ENCODE measurements at regions not wholly inside any gene's neighbourhood (a gene's known extent, or its start where the extent isn't known, plus 50 kb on each side); places are given as distances from the start of the nearest gene placed in this dataset.

DNA sequence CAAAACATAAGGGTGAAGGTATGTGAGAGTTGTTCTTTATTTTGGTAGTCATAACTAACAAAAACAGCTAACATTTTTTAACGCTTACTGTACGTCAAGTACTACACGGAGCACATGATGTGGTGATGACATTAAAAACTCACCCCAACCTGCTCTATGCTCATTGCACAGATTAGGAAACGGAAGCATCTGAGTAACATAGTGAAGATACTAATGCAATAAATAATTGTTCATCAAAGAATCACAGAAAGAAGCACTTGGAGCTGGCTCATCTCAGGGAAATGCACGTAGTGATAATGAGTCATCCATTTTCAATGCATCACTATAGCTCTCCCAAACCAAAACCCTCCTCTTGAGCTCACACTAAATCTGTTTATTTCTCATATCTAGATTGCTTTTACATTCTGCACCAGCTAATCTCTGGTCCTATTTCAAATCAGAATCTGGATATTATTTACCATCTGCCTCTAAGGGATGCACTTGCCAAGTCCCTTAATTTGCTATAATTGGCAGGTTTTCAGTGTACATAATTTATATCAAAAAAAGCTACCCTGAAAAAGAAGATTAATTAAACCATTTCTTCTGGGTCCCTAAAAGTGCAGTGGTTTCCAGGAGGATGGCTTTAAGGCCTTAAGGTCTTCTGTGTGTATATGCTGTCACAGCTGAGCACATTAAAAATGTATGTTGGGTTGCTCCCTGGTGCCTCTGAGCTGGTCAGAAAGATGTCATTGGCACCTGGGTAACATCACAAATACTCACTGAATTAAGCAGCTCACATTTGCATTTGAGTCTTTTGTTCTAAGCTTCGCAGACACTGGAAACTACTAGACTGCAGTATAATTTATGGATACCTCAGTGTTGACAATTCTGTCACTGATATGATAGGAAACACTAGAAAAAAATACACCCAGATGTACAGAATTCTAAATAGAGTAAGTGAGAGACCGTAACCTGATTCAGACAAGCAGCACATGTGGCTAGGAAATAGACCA is 677.4 kb upstream of the CITED2 start:
- TF ChIP-seq, protein P1, sequence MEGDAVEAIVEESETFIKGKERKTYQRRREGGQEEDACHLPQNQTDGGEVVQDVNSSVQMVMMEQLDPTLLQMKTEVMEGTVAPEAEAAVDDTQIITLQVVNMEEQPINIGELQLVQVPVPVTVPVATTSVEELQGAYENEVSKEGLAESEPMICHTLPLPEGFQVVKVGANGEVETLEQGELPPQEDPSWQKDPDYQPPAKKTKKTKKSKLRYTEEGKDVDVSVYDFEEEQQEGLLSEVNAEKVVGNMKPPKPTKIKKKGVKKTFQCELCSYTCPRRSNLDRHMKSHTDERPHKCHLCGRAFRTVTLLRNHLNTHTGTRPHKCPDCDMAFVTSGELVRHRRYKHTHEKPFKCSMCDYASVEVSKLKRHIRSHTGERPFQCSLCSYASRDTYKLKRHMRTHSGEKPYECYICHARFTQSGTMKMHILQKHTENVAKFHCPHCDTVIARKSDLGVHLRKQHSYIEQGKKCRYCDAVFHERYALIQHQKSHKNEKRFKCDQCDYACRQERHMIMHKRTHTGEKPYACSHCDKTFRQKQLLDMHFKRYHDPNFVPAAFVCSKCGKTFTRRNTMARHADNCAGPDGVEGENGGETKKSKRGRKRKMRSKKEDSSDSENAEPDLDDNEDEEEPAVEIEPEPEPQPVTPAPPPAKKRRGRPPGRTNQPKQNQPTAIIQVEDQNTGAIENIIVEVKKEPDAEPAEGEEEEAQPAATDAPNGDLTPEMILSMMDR (IDR thresholded peaks at IDR 0.05; ENCODE audit: insufficient read depth, low read depth, low read length, missing control alignments) = no peak
- no peak for DNase-seq (ENCODE audit: low read depth)
- no peak overlapping the region for H3K4me3 ChIP-seq (ENCODE audit: low read depth, low read length)

DNA sequence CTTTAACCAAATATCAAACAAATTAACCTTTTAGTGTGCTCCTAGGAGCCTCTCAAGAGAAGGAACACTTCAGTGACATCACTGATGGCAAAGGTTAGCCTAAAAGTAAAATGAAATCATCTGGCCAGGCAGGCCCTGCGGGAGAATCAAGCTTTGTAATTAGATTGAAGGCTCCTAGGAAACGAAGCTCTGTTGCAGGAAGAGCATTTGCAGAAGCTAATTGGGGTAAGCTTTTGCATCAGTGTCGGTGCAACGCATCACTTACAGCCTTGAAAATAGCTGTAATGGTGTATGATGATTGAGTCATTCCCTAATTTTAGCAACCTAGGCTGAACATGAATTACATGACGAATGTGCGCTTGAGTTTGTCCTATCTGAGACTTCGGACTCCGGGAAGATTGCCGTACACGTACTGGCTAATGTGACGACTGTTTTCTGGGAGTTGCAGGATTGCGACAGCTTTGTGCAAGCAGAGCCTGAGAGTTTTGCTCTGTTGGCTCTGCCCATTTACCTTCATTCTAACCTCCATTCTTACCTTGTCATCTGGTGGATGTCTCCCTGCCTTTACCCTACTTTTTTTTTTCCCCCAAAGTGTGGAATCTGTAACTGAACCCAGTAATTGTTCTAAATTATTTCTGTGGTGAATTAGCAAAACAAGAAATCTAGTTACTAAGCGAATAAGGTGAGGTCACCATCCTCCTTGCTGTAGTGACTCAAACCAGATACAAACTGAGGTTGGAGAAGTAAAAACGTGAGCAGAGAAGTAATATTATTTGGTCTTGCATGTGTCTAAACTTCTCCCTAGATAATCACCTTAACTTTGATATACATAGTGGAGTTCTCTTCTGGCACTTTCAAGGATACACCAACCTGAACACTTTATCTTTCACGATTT is 675.9 kb upstream of the CITED2 start:
- no peak overlapping the region for H3K4me3 ChIP-seq (ENCODE audit: low read depth, low read length)
- no peak for DNase-seq (ENCODE audit: low read depth)
- TF ChIP-seq, protein P1 (IDR thresholded peaks at IDR 0.05; ENCODE audit: insufficient read depth, low read depth, low read length, missing control alignments) = no peak

DNA sequence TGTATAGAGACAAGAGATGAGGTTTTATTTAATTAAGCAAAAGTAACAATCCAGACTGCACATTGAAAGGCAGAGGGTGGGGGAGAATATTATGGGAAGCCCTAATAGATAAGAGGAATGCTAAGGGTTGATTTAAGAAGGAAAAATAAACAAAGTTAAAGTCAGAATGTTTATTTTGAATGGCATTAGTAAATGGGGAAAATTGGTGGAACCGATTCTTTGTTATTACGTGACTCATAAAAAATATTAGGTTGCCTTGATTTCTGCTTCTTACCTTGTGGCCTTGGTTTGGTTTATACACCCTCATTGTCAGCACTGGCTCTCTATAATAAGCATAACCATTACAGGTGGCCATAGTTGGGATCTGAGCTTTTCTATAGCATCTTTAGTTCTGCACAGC is 674.8 kb upstream of the CITED2 start:
- no peak for DNase-seq (ENCODE audit: low read depth)
- TF ChIP-seq, protein P1 (IDR thresholded peaks at IDR 0.05; ENCODE audit: insufficient read depth, low read depth, low read length, missing control alignments) = no peak
- H3K4me3 ChIP-seq (ENCODE audit: low read depth, low read length) = no peak overlapping the region

DNA sequence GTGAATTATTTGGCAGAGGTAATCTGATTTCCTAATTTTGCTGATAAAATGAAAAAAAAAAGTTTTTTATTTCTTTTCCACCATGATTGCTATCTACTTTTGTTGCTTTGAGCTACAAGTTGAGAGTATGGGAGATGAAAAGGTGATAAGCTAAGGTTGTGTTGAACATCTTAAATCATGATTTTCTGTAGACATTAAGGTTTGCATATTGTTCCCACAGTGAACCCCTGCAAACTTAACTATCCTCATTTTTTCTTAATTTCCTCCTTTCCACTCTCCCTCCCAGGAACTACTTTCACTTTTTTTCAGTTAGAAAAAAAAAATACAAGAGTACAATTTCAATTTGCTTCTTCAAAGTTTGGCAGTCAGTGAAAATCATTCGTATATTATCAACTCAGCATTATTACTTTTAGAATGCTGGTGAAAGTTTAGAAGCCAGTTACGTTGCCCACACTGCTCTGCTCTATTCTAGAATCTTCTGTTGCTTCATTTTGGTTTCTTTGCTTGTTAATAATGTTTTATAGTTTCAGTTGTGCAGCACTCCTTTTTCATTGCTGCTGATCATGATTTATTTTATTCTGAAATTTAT is 673.8 kb upstream of the CITED2 start:
- TF ChIP-seq, protein P1 (IDR thresholded peaks at IDR 0.05; ENCODE audit: insufficient read depth, low read depth, low read length, missing control alignments) = no peak
- no peak for DNase-seq (ENCODE audit: low read depth)
- no peak overlapping the region for H3K4me3 ChIP-seq (ENCODE audit: low read depth, low read length)

DNA sequence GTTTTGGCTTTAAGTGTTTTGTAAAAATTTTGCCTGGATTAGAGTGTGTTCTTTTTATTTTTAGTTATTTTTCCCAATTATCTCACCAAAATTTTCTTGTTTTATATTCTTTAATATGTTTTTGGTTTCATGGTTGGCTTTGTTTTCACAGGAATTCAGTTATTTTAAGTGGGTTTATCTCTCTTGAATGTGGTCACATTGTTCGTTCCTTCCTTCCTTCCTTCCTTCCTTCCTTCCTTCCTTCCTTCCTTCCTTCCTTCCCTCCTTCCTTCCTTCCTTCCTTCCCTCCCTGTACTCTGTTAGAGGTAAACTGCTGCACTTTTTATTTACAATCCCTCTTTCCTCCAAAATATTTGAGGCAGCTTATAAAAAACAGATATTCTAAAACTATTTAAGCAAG is 672.9 kb upstream of the CITED2 start:
- no peak for DNase-seq (ENCODE audit: low read depth)
- no peak overlapping the region for H3K4me3 ChIP-seq (ENCODE audit: low read depth, low read length)
- TF ChIP-seq, protein P1 (IDR thresholded peaks at IDR 0.05; ENCODE audit: insufficient read depth, low read depth, low read length, missing control alignments) = no peak

DNA sequence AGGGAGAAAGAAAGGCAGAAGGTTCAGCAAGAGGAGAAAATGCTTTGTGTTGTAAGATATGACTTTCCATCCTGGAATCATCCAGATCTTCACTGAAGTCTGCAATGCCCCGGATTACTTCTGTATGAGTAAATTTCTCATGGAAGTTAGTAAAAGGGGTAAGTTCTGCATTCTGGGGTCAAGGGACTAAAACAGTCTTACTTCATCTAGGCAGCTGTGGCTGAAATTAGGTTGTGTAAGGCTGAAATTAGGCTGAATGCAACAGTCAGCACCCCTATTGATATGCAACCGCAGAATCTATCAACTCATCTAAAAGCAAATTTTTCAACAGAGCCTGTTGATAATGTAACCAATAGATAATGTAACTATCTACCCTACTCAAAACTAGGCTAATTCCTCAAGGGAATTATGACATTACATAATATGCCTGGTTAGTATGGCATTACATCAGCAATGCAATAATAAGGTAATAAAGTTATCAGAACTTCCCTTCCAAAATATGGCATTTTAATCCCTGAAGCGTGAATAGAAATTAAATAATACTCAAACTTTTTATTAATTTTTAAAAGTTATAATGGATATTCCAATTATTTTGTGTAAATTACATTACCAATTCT is 671.7 kb upstream of the CITED2 start:
- TF ChIP-seq, protein P1 (IDR thresholded peaks at IDR 0.05; ENCODE audit: insufficient read depth, low read depth, low read length, missing control alignments) = no peak
- DNase-seq (ENCODE audit: low read depth) = no peak

More for the DNA sequence above, 671.7 kb upstream of the CITED2 start:
- no peak overlapping the region for H3K4me3 ChIP-seq (ENCODE audit: low read depth, low read length)

Data from GM12865 (cell line).